SU-DHL-6 (cell line): ENCODE measurements at regions not wholly inside any gene's neighbourhood (a gene's known extent, or its start where the extent isn't known, plus 50 kb on each side); places are given as distances from the start of the nearest gene placed in this dataset.

Experiments used
- EZH2phosphoT487 ChIP-seq: fragments of 200-600 bp; sonication (generic), shearing (Covaris generic); conservative IDR thresholded peaks from 2 replicates; pipeline ENCODE4 v1.6.1; 2018; ENCODE audit warnings: mild to moderate bottlenecking, antibody characterized with exemption, low read length, moderate library complexity, mixed read lengths
- TF ChIP-seq, protein P1 (sequence below): fragments of 200-600 bp; sonication (generic); IDR thresholded peaks from one replicate; pipeline ENCODE4 v1.5.1; 2017; ENCODE audit warnings: antibody characterized with exemption, mild to moderate bottlenecking, low read length, moderate library complexity; ENCODE audit not compliant: insufficient read depth, poor library complexity, severe bottlenecking

DNA sequence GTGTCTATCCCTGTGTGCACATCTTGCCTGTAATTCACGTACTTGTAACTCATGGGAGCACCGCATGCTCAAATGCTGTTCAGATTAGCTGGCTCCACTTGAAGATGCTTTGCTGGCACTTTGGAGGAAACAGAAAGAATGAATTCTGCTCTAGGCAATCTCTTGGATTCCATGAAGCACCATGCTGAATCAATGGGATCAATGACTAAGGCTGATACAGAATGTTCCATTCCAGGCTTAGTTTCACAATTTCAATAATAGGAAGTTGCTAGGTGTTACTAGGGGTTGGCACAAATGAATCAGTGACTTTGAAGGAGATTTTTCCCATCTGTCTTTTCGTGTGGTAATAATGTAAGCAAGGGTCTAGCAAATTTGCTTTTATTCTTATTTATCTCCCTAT is 328.8 kb downstream of the OSR1 start:
- TF ChIP-seq, protein P1, sequence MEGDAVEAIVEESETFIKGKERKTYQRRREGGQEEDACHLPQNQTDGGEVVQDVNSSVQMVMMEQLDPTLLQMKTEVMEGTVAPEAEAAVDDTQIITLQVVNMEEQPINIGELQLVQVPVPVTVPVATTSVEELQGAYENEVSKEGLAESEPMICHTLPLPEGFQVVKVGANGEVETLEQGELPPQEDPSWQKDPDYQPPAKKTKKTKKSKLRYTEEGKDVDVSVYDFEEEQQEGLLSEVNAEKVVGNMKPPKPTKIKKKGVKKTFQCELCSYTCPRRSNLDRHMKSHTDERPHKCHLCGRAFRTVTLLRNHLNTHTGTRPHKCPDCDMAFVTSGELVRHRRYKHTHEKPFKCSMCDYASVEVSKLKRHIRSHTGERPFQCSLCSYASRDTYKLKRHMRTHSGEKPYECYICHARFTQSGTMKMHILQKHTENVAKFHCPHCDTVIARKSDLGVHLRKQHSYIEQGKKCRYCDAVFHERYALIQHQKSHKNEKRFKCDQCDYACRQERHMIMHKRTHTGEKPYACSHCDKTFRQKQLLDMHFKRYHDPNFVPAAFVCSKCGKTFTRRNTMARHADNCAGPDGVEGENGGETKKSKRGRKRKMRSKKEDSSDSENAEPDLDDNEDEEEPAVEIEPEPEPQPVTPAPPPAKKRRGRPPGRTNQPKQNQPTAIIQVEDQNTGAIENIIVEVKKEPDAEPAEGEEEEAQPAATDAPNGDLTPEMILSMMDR, result no peak
- TF ChIP-seq EZH2phosphoT487, result no peak
